Endothelial cell of umbilical vein (primary cell): ENCODE measurements at regions not wholly inside any gene's neighbourhood (a gene's known extent, or its start where the extent isn't known, plus 50 kb on each side); places are given as distances from the start of the nearest gene placed in this dataset.

Experiments used
- BruUV-seq: library from RNA; stranded (reverse); fragments of 400-500 nt; replicated peaks from 2 replicates; lab custom pipeline; 2021; lab: Mats Ljungman, UMichigan
- CTCF ChIA-PET: fragments of 300-600, 350-600 bp; sonication (Branson Sonifier 250); formaldehyde crosslinking; loops from one replicate; lab custom pipeline; 2021; ENCODE audit warnings: antibody characterized with exemption, inconsistent platforms; lab: Charles Lee
- POLR2A ChIA-PET: fragments of 300-600, 350-600 bp; sonication (Branson Sonifier 250); formaldehyde crosslinking; loops from one replicate; lab custom pipeline; 2021; ENCODE audit warnings: antibody characterized with exemption, inconsistent platforms; lab: Charles Lee
- DNase-seq: peaks from one replicate; pipeline ENCODE4 v3.0.0-alpha.2; 2011; ENCODE audit warnings: low read depth, low spot score
- FAIRE-seq: peaks from 2 replicates; lab custom pipeline; 2011; peaks lifted over from hg19 to GRCh38; lab: Jason Lieb, UNC
- H2AFZ ChIP-seq: 2 replicates; pipeline ENCODE4 v1.6.0; 2012; ENCODE audit warnings: low read depth, low read length, control low read depth, inconsistent platforms
- H3K27ac ChIP-seq: 2 replicates; pipeline ENCODE4 v1.5.1; 2011; ENCODE audit warnings: low read depth, mild to moderate bottlenecking, control low read depth, low read length, moderate library complexity; ENCODE audit not compliant: insufficient read depth
- H3K27me3 ChIP-seq, 2 experiments: 2 replicates each; pipeline versions ENCODE4 v1.6.0 to v1.6.1; 2011; ENCODE audit warnings: low read length in 2 of 2, mixed read lengths in 1 of 2; ENCODE audit not compliant: control insufficient read depth in 2 of 2, insufficient read depth in 2 of 2
- H3K36me3 ChIP-seq, 2 experiments: 2 replicates in 1 of 2; 3 replicates in 1 of 2; pipeline ENCODE4 v1.5.1; 2011; ENCODE audit warnings: low read length in 2 of 2, mild to moderate bottlenecking in 1 of 2, moderate library complexity in 1 of 2; ENCODE audit not compliant: control insufficient read depth in 2 of 2, insufficient read depth in 2 of 2; ENCODE audit errors: extremely low read depth in 1 of 2
- H3K4me1 ChIP-seq: 3 replicates; pipeline ENCODE4 v1.5.1; 2011; ENCODE audit warnings: mild to moderate bottlenecking, low read length; ENCODE audit not compliant: control insufficient read depth, insufficient read depth; ENCODE audit errors: extremely low read depth
- H3K4me2 ChIP-seq: 2 replicates; pipeline ENCODE4 v1.6.1; 2011; ENCODE audit warnings: low read length, control low read depth, mixed read lengths; ENCODE audit not compliant: insufficient read depth
- H3K4me3 ChIP-seq, 3 experiments: fragments of 200-600 bp in 1 of 3; sonication (generic), shearing (Covaris generic) in 1 of 3; replicated peaks in 1 of 3; 2 replicates each; pipeline ENCODE4 v1.5.1; 2011 to 2016; ENCODE audit warnings: control low read depth in 3 of 3, low read length in 3 of 3, mild to moderate bottlenecking in 2 of 3, inconsistent platforms in 1 of 3, low read depth in 1 of 3, moderate library complexity in 1 of 3; ENCODE audit not compliant: insufficient read depth in 1 of 3
- H3K79me2 ChIP-seq: 2 replicates; pipeline ENCODE4 v1.6.0; 2012; ENCODE audit warnings: low read length, inconsistent platforms; ENCODE audit not compliant: control insufficient read depth, insufficient read depth
- H3K9ac ChIP-seq: replicated peaks from 2 replicates; pipeline ENCODE3; 2011; ENCODE audit warnings: low read length, control low read depth; ENCODE audit not compliant: insufficient read depth; ENCODE audit errors: extremely low read depth
- H3K9me1 ChIP-seq: replicated peaks from 3 replicates; pipeline ENCODE4 v1.6.0; 2011; ENCODE audit warnings: mild to moderate bottlenecking, low read length; ENCODE audit not compliant: control insufficient read depth, insufficient read depth; ENCODE audit errors: extremely low read depth
- H3K9me3 ChIP-seq: replicated peaks from 2 replicates; pipeline ENCODE4 v1.5.1; 2012; ENCODE audit warnings: low read length, inconsistent platforms; ENCODE audit not compliant: control insufficient read depth, insufficient read depth
- H4K20me1 ChIP-seq: replicated peaks from 2 replicates; pipeline ENCODE3; 2011; ENCODE audit warnings: mild to moderate bottlenecking, low read length; ENCODE audit not compliant: control insufficient read depth, insufficient read depth; ENCODE audit errors: extremely low read depth
- CTCF ChIP-seq, 2 donors: IDR thresholded peaks; 1 replicate in 1 of 2; 2 replicates in 1 of 2; pipeline ENCODE4 v1.5.1; 2011; ENCODE audit warnings: low read length in 2 of 2, mild to moderate bottlenecking in 2 of 2, moderate library complexity in 2 of 2, control low read depth in 1 of 2, inconsistent platforms in 1 of 2, low read depth in 1 of 2; ENCODE audit not compliant: insufficient read depth in 1 of 2; ENCODE audit errors: extremely low read depth in 1 of 2
- FOS ChIP-seq: IDR thresholded peaks from 2 replicates; pipeline ENCODE4 v1.6.1; 2011; ENCODE audit warnings: mild to moderate bottlenecking, low read length, moderate library complexity, borderline replicate concordance; ENCODE audit not compliant: insufficient read depth
- GATA2 ChIP-seq: IDR thresholded peaks from 2 replicates; pipeline ENCODE4 v1.7.0; 2011; ENCODE audit warnings: low read depth, mild to moderate bottlenecking, moderate library complexity, mixed read lengths, low read length; ENCODE audit not compliant: insufficient read length, insufficient read depth
- JUN ChIP-seq: IDR thresholded peaks from 2 replicates; pipeline ENCODE4 v1.6.1; 2011; ENCODE audit warnings: borderline replicate concordance, low read depth; ENCODE audit not compliant: insufficient read length, insufficient read depth
- POLR2AphosphoS5 ChIP-seq: IDR thresholded peaks from 2 replicates; pipeline ENCODE4 v1.6.1; 2012; ENCODE audit warnings: low read depth, mild to moderate bottlenecking, control low read depth, low read length, moderate library complexity; ENCODE audit not compliant: insufficient read depth
- dilution Hi-C: fragments of 300-500 bp; cut with MboI; formaldehyde crosslinking; loops from one replicate; pipeline ENCODE4 v1.15.0; 2019; ENCODE audit warnings: low sequenced_read_pairs; ENCODE audit not compliant: extremely low pct_ligation_motif_present
- intact Hi-C: fragments of 100-400 bp; cut with micrococcal nuclease; formaldehyde crosslinking; loops from one replicate; pipeline ENCODE4 v1.10.0; 2022

- POLR2A ChIA-PET = no interaction called here
Observed at GRCh38 chr2:176777262-176777661, 435.3 kb upstream of the HNRNPA3 start.

More at GRCh38 chr2:176777262-176777661, 435.3 kb upstream of the HNRNPA3 start:
- Histone ChIP-seq H3K9me3 (no peaks in the 10 kb centered on the region), H3K79me2 (no peaks in the 10 kb centered on the region), H3K9me1 (no peaks in the 10 kb centered on the region), H3K27ac (no peak overlapping the region), H4K20me1 (no peaks in the 10 kb centered on the region), H3K27me3 (no peaks in the 10 kb centered on the region), H3K4me1 (no peaks in the 10 kb centered on the region), H3K9ac (no peak overlapping the region), H3K4me2 (no peak overlapping the region), H2AFZ (no peak overlapping the region), H3K4me3 (no peak overlapping the region), H3K36me3 (no peaks in the 10 kb centered on the region)
- intact Hi-C loops (no loop called here), dilution Hi-C loops (no loop called here)
- FAIRE-seq (no peak), DNase-seq (no peak)
- TF ChIP-seq CTCF (IDR thresholded peaks at IDR 0.05; ENCODE audit: extremely low read depth in 1 of 2, insufficient read depth in 1 of 2, low read depth in 1 of 2, low read length in 2 of 2) = no peak
- TF ChIP-seq POLR2AphosphoS5 = no peak
- no peak for TF ChIP-seq JUN
- TF ChIP-seq GATA2 = no peak
- no peak for TF ChIP-seq FOS
- no TSS peak for BruUV-seq
- CTCF ChIA-PET = no interaction called here
